ENCODE measurements at regions not wholly inside any gene's neighbourhood (a gene's known extent, or its start where the extent isn't known, plus 50 kb on each side); places are given as distances from the start of the nearest gene placed in this dataset.

DNA sequence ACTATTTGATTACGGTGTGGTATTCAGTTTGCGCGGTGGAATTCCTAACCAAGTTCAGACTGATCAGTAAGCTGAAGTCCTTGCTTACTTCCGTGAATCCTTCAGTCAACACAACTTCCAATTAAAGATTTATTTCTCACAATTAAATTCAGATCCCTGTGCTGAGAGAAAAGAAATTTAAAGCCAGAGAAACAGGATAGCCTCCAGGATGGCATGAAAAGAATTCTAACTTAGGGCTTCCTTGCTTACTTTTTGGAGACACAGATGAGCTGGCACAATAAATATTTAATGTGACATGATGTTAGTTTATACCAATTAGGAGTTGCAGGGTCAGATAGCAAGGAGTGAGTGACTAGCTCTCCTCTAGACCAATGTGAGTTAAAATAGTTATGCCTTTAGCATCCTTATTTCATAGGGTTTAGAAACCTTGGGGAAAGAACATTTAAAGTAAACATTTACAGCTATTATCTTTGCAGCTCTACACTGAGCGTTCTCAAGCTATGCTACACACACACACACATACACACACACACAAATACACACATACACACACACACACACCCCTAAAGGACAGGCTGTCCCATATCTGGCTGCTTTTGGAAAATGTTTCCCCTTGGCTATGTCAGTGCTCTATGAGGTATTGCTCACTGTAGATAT lies 151.0 kb downstream of the TRIB2 start:
- Histone ChIP-seq H3K4me3 (no peak overlapping the region), H3K27ac (no peak overlapping the region)
- TF ChIP-seq, protein P1, sequence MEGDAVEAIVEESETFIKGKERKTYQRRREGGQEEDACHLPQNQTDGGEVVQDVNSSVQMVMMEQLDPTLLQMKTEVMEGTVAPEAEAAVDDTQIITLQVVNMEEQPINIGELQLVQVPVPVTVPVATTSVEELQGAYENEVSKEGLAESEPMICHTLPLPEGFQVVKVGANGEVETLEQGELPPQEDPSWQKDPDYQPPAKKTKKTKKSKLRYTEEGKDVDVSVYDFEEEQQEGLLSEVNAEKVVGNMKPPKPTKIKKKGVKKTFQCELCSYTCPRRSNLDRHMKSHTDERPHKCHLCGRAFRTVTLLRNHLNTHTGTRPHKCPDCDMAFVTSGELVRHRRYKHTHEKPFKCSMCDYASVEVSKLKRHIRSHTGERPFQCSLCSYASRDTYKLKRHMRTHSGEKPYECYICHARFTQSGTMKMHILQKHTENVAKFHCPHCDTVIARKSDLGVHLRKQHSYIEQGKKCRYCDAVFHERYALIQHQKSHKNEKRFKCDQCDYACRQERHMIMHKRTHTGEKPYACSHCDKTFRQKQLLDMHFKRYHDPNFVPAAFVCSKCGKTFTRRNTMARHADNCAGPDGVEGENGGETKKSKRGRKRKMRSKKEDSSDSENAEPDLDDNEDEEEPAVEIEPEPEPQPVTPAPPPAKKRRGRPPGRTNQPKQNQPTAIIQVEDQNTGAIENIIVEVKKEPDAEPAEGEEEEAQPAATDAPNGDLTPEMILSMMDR (IDR thresholded peaks at IDR 0.05) = no peak
- no peak for DNase-seq (ENCODE audit: low spot score)

DNA sequence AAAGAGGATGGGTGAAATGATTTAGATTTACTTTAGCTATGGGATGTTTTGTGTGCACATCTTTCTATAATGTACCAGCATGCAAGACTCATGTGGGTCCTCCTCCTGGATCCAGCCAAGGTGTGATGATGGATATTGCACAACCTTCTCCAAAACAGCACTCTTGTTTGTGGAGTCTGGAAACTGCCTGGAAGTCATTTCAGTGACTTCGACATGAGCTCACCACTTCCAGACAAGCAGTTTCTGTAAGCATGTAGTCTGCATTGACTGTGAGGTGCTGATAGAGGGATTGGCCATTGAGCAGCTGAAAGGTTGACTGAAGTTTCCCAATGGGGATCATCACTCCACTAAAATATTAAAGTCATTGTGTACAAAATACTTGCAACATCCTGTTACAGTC lies 154.0 kb downstream of the TRIB2 start:
- TF ChIP-seq, protein P1 (IDR thresholded peaks at IDR 0.05) = no peak
- no peak for DNase-seq (ENCODE audit: low spot score)
- Histone ChIP-seq H3K27ac (no peak overlapping the region), H3K4me3 (no peak overlapping the region)

DNA sequence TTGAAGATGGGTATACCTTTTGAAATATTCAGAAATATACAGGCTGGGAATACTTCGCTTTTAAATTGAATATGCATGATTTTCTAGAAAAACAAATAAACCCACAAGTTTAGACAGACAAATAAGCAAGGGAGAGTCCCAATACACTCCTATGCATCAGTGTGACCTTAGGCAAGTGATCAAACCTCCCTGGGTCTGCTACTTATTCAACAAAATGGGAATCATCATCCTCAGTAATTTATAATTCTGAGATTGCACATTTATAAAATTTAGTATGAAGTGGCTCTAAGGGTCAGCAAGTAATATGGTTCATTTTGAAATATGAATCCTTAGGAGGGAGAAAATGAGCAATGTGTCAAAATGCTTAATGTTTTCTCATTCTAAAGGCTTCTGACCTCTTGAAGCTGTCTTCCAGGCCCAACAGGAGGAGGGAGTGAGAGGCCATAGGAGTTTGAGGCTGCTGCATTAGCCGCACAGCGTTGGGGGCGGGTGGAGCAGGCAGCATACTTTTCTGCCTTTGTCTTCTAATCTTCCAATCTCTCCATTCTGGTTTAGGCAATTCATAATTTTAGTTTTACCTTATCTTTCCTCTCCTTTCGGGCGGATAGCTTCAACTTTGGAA lies 155.1 kb downstream of the TRIB2 start:
- DNase-seq (ENCODE audit: low spot score) = no peak
- H3K4me3 ChIP-seq = no peak overlapping the region
- H3K27ac ChIP-seq = no peak overlapping the region
- TF ChIP-seq, protein P1 (IDR thresholded peaks at IDR 0.05) = no peak

DNA sequence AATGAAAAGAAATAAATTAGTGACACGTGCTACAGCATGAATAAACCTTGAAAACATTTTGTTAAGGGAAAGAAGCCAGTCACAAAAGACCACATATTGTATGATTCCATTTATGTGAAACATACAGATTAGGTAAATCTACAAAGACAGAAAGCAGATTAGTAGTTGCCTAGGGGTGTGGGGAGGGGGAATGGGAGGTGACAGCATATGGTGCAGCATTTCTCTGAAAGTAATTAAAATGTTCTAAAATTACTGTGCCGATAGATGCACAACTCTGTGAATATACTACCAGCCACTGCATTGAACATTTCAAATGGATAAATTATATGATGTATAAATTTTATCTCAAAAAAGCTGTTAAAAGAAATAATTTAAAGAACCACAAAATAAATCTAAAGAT lies 161.0 kb downstream of the TRIB2 start:
- H3K27ac ChIP-seq = no peak overlapping the region
- TF ChIP-seq, protein P1 (IDR thresholded peaks at IDR 0.05) = no peak
- H3K4me3 ChIP-seq = no peak overlapping the region
- no peak for DNase-seq (ENCODE audit: low spot score)

DNA sequence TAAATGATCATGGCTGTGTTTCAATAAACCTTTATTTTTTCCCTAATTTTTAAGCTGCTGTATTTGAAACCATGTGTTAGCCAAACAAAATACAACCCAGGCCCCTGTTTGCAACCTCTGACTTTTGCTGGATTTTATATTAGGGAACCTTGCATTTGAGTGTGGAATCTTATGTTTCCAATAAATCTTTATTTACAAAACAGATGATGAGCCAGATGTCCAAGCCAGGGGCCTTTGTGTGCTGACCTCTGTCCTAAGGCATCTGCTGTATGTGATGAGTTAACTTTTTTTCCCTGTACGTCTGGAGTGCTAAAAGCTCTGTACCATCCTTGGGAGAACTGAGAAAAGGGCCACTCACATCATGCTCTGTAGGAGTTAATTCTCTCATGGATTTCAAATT lies 162.9 kb downstream of the TRIB2 start:
- no peak overlapping the region for H3K4me3 ChIP-seq
- DNase-seq (ENCODE audit: low spot score) = no peak
- TF ChIP-seq, protein P1 (IDR thresholded peaks at IDR 0.05) = no peak
- no peak overlapping the region for H3K27ac ChIP-seq

DNA sequence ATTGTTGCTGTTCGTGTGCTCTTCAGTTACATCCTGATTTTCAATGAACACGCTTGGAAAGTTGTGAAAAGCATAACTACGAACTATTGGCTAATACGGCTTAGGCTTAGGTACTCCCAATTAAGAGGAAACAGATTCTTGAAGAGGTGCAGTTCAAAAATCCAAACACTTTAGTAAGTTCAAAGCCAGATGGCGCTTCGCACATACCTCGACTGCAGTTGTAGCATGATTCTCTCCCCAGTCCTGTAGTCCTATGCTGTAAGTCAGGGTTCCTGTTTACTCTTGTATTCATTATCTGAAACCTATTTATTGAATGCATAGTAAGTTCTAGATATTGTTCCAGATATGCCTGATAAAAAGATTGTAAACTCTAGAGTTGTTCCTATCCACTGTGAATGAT lies 165.2 kb downstream of the TRIB2 start:
- TF ChIP-seq, protein P1 (IDR thresholded peaks at IDR 0.05) = no peak
- DNase-seq (ENCODE audit: low spot score) = no peak

DNA sequence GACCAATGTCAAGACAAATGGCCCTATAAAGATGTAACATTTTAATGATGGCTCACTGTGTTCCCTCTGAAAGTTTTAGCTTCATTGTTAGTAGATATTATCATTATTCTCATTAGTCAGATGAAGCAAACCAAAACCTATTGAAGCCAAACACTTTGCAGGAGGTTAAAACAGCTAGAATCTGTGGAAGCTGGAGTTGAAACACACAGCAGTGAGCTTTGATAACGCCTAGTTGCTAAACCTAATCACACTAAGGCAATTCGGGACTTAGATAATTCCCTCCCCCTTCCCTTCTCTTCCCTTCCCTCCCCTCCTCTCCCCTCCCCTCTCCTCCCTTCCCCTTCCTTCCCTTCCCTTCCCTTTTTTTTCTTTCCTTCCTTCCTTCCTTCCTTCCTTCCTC lies 165.7 kb downstream of the TRIB2 start:
- Histone ChIP-seq H3K4me3 (no peak overlapping the region), H3K27ac (no peak overlapping the region)
- TF ChIP-seq, protein P1 (IDR thresholded peaks at IDR 0.05) = no peak
- no peak for DNase-seq (ENCODE audit: low spot score)

More for the DNA sequence above, 165.2 kb downstream of the TRIB2 start:
- Histone ChIP-seq H3K4me3 (no peak overlapping the region), H3K27ac (no peak overlapping the region)

Measured in coronary artery (tissue), 2 donors.